GM18502 (cell line): ENCODE measurements at regions not wholly inside any gene's neighbourhood (a gene's known extent, or its start where the extent isn't known, plus 50 kb on each side); places are given as distances from the start of the nearest gene placed in this dataset.

Experiments used
- ATAC-seq: cut with Tn5 transposase; IDR thresholded peaks from one replicate; pipeline ENCODE4 v1.9.1; 2021; ENCODE audit warnings: mild to moderate bottlenecking; ENCODE audit not compliant: unreplicated experiment, poor library complexity

GRCh38 chr13:63631006-63631405 is 2215.4 kb upstream of the PCDH20 start:
- no peak for ATAC-seq

GRCh38 chr13:63629591-63629990 is 2213.9 kb upstream of the PCDH20 start:
- no peak for ATAC-seq

- ATAC-seq = no peak
These were observed 2212.7 kb upstream of the PCDH20 start for GRCh38 chr13:63628310-63628709.

GRCh38 chr13:63625869-63626268 is 2210.2 kb upstream of the PCDH20 start:
- no peak for ATAC-seq

DNA sequence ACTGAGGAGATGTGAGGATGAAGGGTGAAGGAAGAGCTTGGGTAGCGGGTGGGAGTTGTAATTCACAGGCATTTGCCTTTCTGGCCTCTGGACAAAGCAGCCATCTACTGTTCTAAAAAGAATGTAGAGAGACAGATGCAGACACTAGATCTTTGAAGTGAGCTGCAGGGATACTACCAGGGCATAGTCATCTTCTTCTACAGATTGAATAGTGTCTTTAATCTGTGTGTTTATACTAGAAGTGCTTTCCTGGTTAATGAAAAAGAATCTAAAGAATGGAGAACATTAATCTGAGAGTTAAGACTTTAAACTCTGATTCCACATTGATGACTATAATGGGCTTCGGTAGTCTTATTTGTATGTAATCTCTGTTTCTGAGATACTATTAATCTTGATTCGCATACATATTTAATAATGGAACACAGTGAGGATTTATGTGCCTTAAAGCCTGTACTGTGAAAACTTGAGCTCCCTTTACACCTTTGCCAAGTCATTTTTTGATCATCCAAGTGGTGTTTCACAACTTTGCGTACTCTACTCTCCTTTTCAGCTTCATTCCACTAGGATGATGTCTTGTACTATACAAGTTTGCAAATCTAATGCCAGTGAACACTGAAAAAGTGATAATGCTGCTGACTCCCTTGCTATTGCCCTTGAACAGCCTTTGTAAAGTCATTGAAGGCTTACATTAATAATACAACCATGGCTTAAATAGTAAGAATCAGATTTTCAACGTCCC is 2199.4 kb upstream of the PCDH20 start:
- no peak for ATAC-seq

DNA sequence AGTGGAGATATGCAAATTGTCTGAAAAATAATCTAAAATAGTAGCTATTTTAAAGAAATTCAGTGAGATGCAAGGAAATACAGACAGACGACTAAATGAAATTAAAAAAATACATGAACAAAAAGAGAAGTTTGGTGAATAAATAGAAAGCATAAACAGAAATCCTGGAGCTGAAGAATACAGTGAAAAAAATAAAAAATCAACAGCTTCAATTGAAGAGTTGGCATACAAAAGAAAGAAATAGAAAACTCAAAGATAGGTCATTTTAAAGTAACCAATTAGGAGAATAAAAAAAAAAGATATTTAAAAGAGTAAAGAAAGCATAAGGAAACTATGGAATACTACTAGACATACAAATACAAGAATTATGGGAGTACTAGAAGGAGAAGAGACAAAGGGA is 2191.5 kb upstream of the PCDH20 start:
- ATAC-seq = no peak

DNA sequence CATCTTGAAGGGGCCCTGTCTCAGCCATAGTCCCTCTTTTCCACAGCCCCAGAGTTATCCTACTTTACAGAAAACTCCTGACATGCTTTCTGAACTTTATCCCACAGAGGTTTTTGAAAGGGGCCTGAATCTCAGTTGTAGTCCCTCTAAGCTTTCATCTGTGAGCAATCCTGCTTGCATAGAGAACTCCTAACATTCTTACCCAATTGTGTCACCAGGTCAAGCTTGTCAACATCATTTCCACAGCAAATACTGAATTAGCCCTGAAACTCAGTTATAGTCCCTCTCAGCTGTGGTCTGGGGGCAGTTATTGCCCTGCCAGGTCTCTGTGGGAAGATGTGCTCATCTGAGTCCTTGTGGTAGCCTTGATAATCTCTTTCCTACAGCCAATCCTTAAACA is 2190.3 kb upstream of the PCDH20 start:
- ATAC-seq = no peak

DNA sequence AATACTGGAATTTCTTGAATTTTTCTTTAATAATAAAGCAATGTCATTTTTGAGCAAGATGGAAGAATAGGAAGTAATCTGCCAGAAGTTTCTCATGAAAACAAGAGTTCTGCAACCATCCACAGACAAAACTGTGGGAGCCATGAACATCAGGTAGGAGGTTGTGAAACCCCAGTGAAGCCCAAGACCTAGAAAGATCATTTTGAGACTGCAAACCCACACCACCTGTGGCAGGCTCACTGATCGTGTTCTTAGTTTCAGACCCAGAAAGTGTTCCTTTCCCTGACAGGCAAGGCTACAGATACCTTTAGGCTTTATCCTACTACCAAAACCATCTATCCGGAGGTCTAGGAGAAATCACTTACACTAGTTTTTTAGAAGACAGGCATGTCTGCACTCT is 2189.8 kb upstream of the PCDH20 start:
- no peak for ATAC-seq

DNA sequence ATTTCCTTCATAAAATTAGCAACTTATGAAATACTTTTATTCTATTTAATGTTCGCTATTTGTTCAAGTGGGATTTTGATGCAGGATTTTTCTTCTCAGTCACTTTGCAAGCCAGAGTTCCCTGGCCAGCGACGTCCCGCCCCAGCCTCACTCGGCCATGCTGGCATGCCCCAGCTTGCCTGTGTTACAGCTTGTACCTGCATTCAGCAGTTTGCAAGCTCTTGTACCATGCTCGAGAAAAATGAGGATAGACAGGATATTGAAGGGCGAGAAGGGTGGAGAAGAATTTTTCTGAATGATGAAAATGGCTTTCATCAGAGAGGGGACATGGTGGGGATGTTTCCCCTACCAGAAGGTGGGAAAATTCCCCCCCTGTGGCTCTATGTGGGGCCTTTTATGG is 2180.2 kb upstream of the PCDH20 start:
- no peak for ATAC-seq

DNA sequence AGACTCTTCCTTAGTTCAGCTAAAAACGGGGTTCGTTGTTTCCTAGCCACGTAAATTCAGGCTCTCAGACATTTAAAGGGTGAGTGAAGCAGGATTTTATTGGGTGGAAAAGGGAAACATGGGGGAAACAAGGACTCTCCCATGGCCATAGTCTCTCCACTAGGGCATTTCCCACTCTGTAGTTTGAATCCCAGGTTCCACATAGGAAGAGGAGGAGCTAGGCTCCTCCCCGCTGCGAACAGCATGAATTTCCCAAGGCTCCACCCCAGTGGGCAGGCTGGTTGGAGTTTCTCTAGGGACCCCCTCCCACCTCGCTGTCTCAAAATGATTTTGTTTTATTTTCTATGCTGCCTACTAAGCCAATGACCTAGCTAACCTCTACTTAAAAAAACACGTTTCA is 2170.8 kb upstream of the PCDH20 start:
- no peak for ATAC-seq

DNA sequence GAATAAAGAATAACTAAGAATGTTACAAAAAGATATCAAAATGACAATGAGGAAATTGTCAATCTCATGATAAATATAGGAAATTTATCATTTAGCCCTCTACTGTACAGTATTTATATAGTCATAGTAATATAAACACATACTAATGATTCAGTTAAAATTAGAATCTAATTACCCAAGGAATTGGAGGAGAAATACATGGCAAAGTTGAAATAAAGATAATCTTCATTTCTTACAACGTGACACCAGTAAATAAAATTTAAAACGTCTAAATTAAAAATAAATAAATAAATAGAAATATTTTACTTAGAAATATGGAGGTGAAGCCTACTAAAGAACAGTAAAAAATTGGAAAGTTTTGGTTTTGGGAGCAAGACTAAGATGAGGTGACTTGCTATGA is 2163.1 kb upstream of the PCDH20 start:
- no peak for ATAC-seq

GRCh38 chr13:63567031-63567430 is 2151.4 kb upstream of the PCDH20 start:
- no peak for ATAC-seq

DNA sequence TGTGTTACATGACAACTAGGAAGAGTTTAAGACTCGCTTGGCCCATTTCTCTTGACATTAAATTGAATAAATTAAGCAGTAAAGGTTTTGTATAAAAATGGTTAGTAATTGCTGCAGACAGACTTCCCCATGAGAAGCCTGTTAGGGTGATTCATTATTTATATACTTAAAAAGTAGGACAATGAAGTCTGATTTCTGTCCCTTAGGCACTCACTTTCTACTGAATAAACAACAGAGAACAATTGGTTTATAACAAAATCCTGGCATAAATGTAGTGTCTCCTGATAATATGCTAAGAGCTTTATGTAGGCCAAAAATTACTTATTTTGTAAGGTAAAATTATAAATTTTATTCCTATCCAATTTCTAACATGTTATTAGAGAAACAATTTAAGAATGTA is 2138.5 kb upstream of the PCDH20 start:
- ATAC-seq = no peak

- no peak for ATAC-seq
These were observed 2136.1 kb upstream of the PCDH20 start for GRCh38 chr13:63551731-63552130.

DNA sequence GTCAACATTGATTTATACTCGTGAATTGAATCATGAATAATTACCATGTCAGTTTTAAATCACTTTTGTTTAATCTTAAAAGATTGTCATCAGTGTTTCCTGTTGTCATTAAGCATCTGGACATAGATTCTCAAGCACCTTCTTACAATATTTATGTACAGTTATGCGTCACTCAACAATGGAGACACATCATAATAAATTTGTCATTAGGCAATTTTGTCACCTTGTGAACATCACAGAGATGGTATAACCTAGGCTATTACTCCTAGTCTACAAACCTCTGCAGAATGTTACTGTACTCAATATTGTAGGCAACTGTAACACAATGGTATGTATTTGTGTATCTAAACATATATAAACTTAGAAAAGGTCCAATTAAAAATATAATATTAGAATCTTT is 2130.9 kb upstream of the PCDH20 start:
- no peak for ATAC-seq

DNA sequence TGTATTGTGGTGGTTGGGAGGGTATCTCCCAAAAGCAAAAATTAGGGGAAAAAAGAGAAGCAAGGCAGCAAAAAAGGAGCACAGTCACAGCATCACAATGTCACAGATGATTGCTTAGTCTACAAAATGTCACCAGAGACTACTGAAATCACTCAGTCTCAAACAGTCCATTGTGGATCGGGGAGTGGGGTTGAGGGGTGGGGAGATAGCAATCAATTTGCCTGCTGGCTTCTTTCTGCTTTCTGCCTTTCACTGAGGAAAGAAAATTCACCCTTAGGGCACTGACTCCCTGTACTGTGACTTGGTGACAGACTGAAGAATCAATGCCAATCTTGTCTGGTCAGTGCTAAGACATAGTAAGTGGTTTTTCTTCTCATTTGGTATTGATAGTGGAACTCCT is 2127.1 kb upstream of the PCDH20 start:
- no peak for ATAC-seq

DNA sequence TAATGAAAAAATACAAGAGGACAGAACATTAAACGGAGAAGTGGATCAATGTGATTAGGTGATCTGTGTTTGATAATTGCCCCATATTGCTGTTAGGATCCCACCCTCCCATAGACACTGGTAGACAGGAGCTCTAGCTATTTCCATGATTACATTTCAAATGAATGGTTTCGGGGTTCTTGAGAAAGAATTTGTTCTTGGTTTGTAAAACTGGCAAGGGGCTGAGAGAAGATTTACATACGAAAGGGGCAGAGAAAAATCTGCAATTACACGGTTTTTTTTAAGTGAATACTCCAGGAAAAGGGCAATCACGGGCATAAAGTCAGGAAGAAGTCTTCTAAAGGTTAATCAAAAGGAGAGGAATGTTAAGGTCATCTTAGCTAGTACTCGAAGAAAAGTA is 2125.7 kb upstream of the PCDH20 start:
- no peak for ATAC-seq

DNA sequence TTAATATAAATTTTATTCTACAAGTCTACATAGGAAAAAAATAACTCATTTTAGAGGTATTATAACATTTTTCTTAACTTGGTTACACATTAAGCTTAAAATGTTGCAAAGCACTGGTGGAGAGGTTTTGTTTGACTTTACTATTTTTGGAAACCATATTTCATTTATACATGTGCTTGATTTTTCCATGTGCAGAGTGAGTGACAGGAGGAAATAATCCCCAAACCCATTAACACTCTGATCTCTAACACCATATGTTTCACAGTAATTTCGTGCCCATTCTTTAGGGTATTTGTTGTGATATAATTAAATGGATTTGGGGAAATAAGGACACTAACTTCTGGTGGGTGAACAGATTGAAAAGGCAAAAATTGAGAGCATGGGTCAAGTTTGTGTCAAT is 2124.4 kb upstream of the PCDH20 start:
- no peak for ATAC-seq

- ATAC-seq = no peak
These were observed 2101.7 kb upstream of the PCDH20 start for GRCh38 chr13:63517371-63517770.

GRCh38 chr13:63516124-63516523 is 2100.5 kb upstream of the PCDH20 start:
- ATAC-seq = no peak

DNA sequence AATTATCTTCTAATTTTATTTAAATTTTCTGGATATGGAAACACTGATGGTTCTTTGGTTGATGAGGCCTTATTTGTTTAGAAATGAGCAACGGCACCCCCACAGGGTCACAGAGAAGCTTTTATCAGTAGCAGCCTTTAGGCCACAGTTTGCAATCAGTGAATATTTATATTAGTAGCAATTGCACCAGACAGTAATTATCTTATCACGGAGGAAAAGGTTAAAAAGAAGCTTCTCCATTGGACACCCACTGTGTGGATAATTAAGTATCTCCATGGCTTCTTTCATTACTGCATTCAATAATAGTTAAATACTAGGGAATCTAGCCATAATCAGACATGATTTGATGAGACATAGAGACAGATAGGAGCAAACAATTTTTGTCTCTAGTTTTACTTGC is 2099.2 kb upstream of the PCDH20 start:
- no peak for ATAC-seq

GRCh38 chr13:63512095-63512494 is 2096.4 kb upstream of the PCDH20 start:
- ATAC-seq = no peak

GRCh38 chr13:63501702-63502101 is 2086.1 kb upstream of the PCDH20 start:
- ATAC-seq = no peak
